ENCODE measurements at regions not wholly inside any gene's neighbourhood (a gene's known extent, or its start where the extent isn't known, plus 50 kb on each side); places are given as distances from the start of the nearest gene placed in this dataset.
A peak's percentile ranks its signal among the peaks of the same experiment; 100 is the strongest.

DNA sequence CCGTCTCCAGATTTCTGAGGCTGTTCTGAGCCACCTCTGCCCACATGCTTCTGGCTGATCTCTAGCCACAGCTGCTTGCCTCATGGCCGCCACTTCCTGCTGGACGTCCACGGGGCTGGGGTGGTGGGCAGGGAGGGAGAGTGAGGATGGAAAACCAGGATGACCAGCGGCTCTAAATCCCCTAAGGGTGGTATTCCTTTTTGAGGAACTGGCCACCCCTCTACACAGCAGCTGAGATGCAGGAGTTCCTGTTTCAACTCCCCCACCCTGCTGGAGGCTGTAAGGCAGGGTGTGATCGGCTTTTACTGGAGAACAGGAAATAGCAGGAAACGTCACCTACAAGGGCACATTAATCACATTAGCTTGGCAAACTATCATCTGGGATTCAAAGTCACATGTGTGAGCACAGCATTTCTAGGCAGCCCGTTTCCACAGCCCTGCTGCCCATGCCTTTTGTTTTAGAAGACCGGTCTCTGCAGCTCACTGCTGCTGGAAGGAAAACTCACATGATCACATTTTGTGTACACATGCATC, 181.6 kb upstream of the ECI2 start:
- TF ChIP-seq KDM1A (IDR thresholded peaks at IDR 0.05) = no peak
- TF ChIP-seq CHD4 (IDR thresholded peaks at IDR 0.05; ENCODE audit: insufficient read depth, insufficient replicate concordance, low read depth, low read length, poor library complexity, severe bottlenecking) = no peak
- TF ChIP-seq EGR1 (conservative IDR thresholded peaks at IDR 0.05) = no peak
- no peak for TF ChIP-seq MTA3 (IDR thresholded peaks at IDR 0.05; ENCODE audit: borderline replicate concordance)
- TF ChIP-seq POLR2A (conservative IDR thresholded peaks at IDR 0.05) = no peak
- TF ChIP-seq MYC (IDR thresholded peaks at IDR 0.05; ENCODE audit: low read depth, low read length) = no peak
- no peak for TF ChIP-seq MYC (CRISPR knock-in tag; IDR thresholded peaks at IDR 0.05; ENCODE audit: borderline replicate concordance, low read depth)
- TF ChIP-seq NCOA1 (IDR thresholded peaks at IDR 0.05; ENCODE audit: low read depth) = no peak
- TF ChIP-seq ETV6 (IDR thresholded peaks at IDR 0.05; ENCODE audit: borderline replicate concordance in 1 of 2, low read depth in 2 of 2, low read length in 1 of 2) = peak in 1 of 2 experiments; percentile 45; a peak in 1 of 4 replicates
- no peak for TF ChIP-seq ETV6 (CRISPR knock-in tag; IDR thresholded peaks at IDR 0.05; ENCODE audit: borderline replicate concordance)
- TF ChIP-seq EZH2 (IDR thresholded peaks at IDR 0.05; ENCODE audit: borderline replicate concordance, low read depth, low read length) = no peak

All from K562 (cell line).